Common myeloid progenitor, CD34-positive (primary cell): ENCODE measurements at regions not wholly inside any gene's neighbourhood (a gene's known extent, or its start where the extent isn't known, plus 50 kb on each side); places are given as distances from the start of the nearest gene placed in this dataset.

Source experiments
- CTCF ChIA-PET: fragments of 350-600 bp; sonication (Branson Sonifier 250); formaldehyde crosslinking; loops from one replicate; lab custom pipeline; 2021; ENCODE audit warnings: antibody characterized with exemption; lab: Charles Lee
- POLR2A ChIA-PET: fragments of 350-600 bp; sonication (Branson Sonifier 250); formaldehyde crosslinking; loops from one replicate; lab custom pipeline; 2021; ENCODE audit warnings: antibody characterized with exemption; lab: Charles Lee
- DNase-seq, 3 donors: peaks; one replicate each; pipeline versions ENCODE4 v3.0.0 to v3.0.0-alpha.2; 2013
- H3K27ac ChIP-seq, 2 experiments: 1 replicate in 1 of 2; 2 replicates in 1 of 2; pipeline ENCODE4 v1.7.0; 2013; ENCODE audit warnings: inconsistent platforms in 2 of 2, low read length in 2 of 2, mild to moderate bottlenecking in 2 of 2, low read depth in 1 of 2, moderate library complexity in 1 of 2; ENCODE audit not compliant: severe bottlenecking in 2 of 2, insufficient read depth in 1 of 2, poor library complexity in 1 of 2
- H3K27me3 ChIP-seq, 5 experiments: replicated peaks in 2 of 5; 1 replicate in 3 of 5; 2 replicates in 2 of 5; pipeline versions ENCODE4 v1.6.1 to v1.7.0; 2013; ENCODE audit warnings: low read length in 4 of 5, mild to moderate bottlenecking in 2 of 5, moderate library complexity in 2 of 5, inconsistent platforms in 1 of 5; ENCODE audit not compliant: insufficient read depth in 5 of 5, control insufficient read depth in 4 of 5
- H3K36me3 ChIP-seq, 4 experiments: 1 replicate in 2 of 4; 2 replicates in 2 of 4; pipeline versions ENCODE4 v1.6.1 to v1.7.0; 2013; ENCODE audit warnings: low read length in 3 of 4, control low read depth in 1 of 4, mild to moderate bottlenecking in 1 of 4; ENCODE audit not compliant: control insufficient read depth in 4 of 4, insufficient read depth in 4 of 4
- H3K4me1 ChIP-seq, 4 experiments: 1 replicate in 3 of 4; 2 replicates in 1 of 4; pipeline versions ENCODE4 v1.6.1 to v1.7.1; 2013; ENCODE audit warnings: low read length in 3 of 4, mild to moderate bottlenecking in 3 of 4, control low read depth in 1 of 4, inconsistent platforms in 1 of 4, moderate library complexity in 1 of 4; ENCODE audit not compliant: control insufficient read depth in 4 of 4, insufficient read depth in 4 of 4; ENCODE audit errors: control extremely low read depth in 1 of 4
- H3K4me3 ChIP-seq, 7 experiments: 1 replicate in 4 of 7; 2 replicates in 3 of 7; pipeline versions ENCODE4 v1.5.1 to v1.7.0; 2013; ENCODE audit warnings: mild to moderate bottlenecking in 7 of 7, low read length in 6 of 7, moderate library complexity in 6 of 7, inconsistent platforms in 2 of 7, low read depth in 2 of 7, control low read depth in 1 of 7; ENCODE audit not compliant: insufficient read depth in 4 of 7, control insufficient read depth in 1 of 7; ENCODE audit errors: extremely low read depth in 1 of 7
- H3K9me3 ChIP-seq, 5 experiments: 1 replicate in 4 of 5; 2 replicates in 1 of 5; pipeline versions ENCODE4 v1.6.1 to v1.7.1; 2013; ENCODE audit warnings: low read length in 4 of 5, mild to moderate bottlenecking in 2 of 5, inconsistent platforms in 1 of 5, low read depth in 1 of 5, moderate library complexity in 1 of 5; ENCODE audit not compliant: control insufficient read depth in 4 of 5, insufficient read depth in 2 of 5; ENCODE audit errors: control extremely low read depth in 1 of 5
- WGBS: methylation state at CpG from one replicate; pipeline ENCODE4 v1.1.5; 2013; ENCODE audit not compliant: insufficient coverage; 5-methylcytosine and 5-hydroxymethylcytosine counted together

DNA sequence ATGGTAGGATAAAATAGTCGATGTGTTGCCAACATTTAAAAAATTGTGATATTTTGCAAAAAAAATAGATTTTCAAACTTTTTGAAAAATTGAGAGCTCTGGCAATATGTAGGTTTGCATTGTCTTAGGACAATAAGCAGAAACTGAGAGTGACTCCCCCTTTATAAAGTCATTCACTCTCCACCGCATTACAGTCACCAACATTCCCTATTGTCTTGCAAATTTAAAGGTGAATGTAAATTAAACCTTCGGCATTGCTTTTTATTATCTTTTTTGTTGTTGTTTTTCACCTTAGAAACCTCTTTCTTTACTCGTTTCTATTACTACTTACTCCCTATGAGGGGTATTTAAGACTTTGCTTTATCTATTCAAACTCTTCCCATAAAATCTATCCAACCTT lies 944.2 kb downstream of the DTWD2 start:
- no CpG with 5 or more reads among the region's 4 CpGs for WGBS
- Histone ChIP-seq H3K4me3 (no peak overlapping the region), H3K4me1 (no peaks in the 10 kb centered on the region), H3K27ac (no peak overlapping the region), H3K27me3 (no peaks in the 10 kb centered on the region), H3K36me3 (no peaks in the 10 kb centered on the region), H3K9me3 (no peaks in the 10 kb centered on the region)
- CTCF ChIA-PET = no interaction called here
- POLR2A ChIA-PET = no interaction called here
- DNase-seq = no peak

DNA sequence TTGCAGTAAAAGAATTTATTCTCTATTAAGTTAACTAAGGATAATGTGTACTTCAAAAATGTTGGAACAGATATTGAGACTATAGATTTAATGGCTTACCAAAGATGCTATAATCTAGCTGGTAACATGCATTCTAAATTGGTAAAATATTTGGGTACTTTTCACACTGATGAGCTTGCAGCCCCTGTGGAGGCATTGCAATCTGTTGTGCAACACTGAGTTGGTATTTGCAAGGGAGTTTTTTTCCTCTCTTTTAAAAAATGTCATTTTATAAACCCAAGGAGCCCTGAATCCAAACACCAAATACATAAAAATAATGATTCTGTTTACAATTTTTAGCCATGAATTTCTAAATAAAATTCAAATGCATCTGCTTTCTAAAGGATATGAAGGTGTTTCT lies 944.8 kb downstream of the DTWD2 start:
- ChIA-PET POLR2A (no interaction called here), CTCF (interaction anchor here (1.1 kb wide), 1 partner anchor 447 kb away, joined by 3 read pairs; no protein-coding TSS in a partner anchor)
- DNase-seq = no peak
- no peaks in the 10 kb centered on the region for H3K27me3 ChIP-seq
- H3K36me3 ChIP-seq = no peaks in the 10 kb centered on the region
- H3K4me3 ChIP-seq = no peak overlapping the region
- H3K9me3 ChIP-seq = no peaks in the 10 kb centered on the region
- H3K27ac ChIP-seq = no peak overlapping the region
- no peaks in the 10 kb centered on the region for H3K4me1 ChIP-seq

DNA sequence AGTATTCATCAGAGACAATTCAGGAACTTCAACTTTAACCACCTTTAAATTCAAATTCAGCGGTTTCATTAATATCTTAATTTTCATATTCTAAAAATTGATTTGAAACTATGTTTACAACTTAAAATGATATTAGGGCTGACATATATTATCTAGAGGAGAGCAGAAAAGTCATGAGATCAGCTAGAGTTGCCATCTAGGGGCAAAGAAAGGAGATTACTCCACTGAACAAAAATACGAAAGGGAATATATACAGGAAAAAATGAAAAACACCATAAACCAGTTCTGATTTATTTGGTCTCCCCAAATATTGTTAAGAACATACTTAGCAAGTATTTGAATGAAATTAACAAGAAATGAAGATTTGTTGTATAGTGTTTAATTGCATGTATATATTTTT lies 946.3 kb downstream of the DTWD2 start:
- peak; percentile 5 to 39 (median 26) for DNase-seq
- H3K9me3 ChIP-seq = no peaks in the 10 kb centered on the region
- H3K27me3 ChIP-seq = no peaks in the 10 kb centered on the region
- H3K4me1 ChIP-seq = no peaks in the 10 kb centered on the region
- ChIA-PET POLR2A (no interaction called here), CTCF (no interaction called here)
- no CpG with 5 or more reads among the region's 2 CpGs for WGBS
- no peak overlapping the region for H3K4me3 ChIP-seq
- H3K36me3 ChIP-seq = no peaks in the 10 kb centered on the region
- no peak overlapping the region for H3K27ac ChIP-seq

DNA sequence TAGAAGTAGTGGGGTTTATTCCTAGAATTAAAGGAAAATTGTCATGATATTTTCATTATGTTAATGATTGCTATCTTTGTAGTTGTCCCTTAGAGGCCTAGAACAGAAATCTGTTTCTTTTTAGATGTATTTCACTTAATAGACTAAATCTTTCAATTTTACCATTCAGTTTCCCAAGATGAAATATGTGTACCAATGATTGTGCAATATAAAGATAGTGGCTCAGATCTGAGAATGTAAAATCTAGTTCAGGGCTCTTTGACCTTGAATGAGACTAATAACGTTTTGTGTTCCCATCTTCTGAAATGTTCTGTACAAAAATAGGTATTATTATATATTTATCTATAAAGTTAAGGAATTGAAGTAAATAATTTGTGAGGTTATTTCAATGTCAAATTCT lies 947.9 kb downstream of the DTWD2 start:
- CTCF ChIA-PET = no interaction called here
- H3K27ac ChIP-seq = no peak overlapping the region
- H3K4me1 ChIP-seq = no peaks in the 10 kb centered on the region
- no peaks in the 10 kb centered on the region for H3K9me3 ChIP-seq
- no peaks in the 10 kb centered on the region for H3K27me3 ChIP-seq
- no CpG with 5 or more reads among the region's 1 CpG for WGBS
- H3K4me3 ChIP-seq = no peak overlapping the region
- POLR2A ChIA-PET = no interaction called here
- no peaks in the 10 kb centered on the region for H3K36me3 ChIP-seq
- DNase-seq = no peak

DNA sequence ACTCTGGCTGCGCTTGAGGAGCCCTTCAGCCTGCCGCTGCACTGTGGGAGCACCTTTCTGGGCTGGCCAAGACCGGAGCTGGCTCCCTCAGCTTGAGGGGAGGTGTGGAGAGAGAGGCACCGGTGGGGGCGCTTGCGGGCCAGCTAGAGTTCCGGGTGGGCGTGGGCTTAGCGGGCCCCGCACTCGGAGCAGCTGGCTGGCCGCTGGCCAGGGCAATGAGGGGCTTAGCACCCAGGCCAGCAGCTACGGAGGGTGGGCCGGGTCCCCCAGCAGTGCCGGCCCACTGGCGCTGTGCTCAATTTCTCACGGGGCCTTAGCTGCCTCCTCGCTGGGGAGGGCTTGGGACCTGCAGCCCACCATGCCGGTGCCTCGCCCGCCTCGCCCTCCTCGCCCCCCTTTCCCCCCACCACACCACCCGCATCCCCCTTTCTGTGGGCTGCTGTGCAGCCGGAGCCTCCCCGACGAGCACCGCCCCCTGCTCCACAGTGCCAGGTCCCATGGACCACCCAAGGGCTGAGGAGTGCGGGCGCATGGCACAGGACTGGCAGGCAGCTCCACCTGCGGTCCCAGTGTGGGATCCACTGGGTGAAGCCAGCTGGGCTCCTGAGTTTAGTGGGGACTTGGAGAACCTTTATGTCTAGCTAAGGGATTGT lies 954.5 kb downstream of the DTWD2 start:
- Histone ChIP-seq H3K36me3 (no peaks in the 10 kb centered on the region), H3K9me3 (no peaks in the 10 kb centered on the region), H3K4me1 (no peaks in the 10 kb centered on the region), H3K27ac (no peak overlapping the region), H3K27me3 (no peaks in the 10 kb centered on the region), H3K4me3 (no peak overlapping the region)
- ChIA-PET CTCF (no interaction called here), POLR2A (no interaction called here)
- 97% methylated on average over 19 of the region's 31 CpGs for WGBS
- no peak for DNase-seq

DNA sequence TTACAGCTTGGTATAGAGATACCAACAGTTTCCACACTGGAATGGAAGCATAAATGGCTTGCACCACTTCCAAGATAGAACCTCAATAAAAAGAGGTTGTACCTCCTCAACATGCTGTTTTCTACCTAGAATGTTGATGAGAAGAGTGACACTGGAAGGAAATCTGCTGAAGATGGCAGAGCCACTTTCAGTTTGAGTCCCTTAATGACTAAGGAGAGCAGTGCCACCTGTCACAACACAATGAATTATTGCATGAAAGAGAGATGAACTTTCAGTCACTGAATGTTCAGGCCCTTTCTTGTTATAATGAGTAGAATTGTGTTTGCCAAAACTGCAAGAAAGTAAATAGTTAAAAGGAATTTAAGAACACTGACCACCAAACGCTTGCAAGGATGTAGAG lies 958.5 kb downstream of the DTWD2 start:
- no peaks in the 10 kb centered on the region for H3K9me3 ChIP-seq
- ChIA-PET CTCF (interaction anchor here (1.4 kb wide), 1 partner anchor 438 kb away, joined by 3 read pairs; no protein-coding TSS in a partner anchor), POLR2A (no interaction called here)
- no peaks in the 10 kb centered on the region for H3K4me1 ChIP-seq
- no peak overlapping the region for H3K4me3 ChIP-seq
- DNase-seq = no peak
- H3K36me3 ChIP-seq = no peaks in the 10 kb centered on the region
- H3K27me3 ChIP-seq = no peaks in the 10 kb centered on the region
- H3K27ac ChIP-seq = no peak overlapping the region
- WGBS = no CpG with 5 or more reads among the region's 1 CpG

DNA sequence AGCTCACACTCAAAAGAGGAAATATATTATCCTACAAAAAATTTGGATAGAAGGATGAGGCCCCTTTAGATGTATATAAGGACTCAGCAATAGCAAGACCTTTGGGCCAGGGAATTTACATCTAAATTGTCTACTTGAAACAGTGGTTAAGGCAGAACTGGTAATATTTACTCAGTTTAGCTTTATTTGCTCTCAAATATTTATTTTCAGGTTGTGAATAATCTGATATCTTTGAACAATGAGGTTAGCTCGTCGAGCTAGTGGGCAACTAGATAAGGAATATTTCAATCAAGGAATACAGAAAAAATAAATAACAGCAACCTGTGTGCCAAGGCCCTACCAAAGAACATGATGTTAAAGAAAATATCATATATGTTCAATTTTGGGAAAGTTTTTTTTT lies 966.3 kb downstream of the DTWD2 start:
- Histone ChIP-seq H3K9me3 (no peaks in the 10 kb centered on the region), H3K4me1 (no peaks in the 10 kb centered on the region), H3K36me3 (no peaks in the 10 kb centered on the region), H3K4me3 (no peak overlapping the region), H3K27me3 (no peaks in the 10 kb centered on the region), H3K27ac (no peak overlapping the region)
- no CpG with 5 or more reads among the region's 2 CpGs for WGBS
- ChIA-PET CTCF (no interaction called here), POLR2A (no interaction called here)
- DNase-seq = no peak
